ENCODE measurements at regions not wholly inside any gene's neighbourhood (a gene's known extent, or its start where the extent isn't known, plus 50 kb on each side); places are given as distances from the start of the nearest gene placed in this dataset.
"Not testable (repeated sequence)": the region's sequence is repeated elsewhere in the genome, so short reads cannot be mapped to it uniquely, and the experiment has no call there.

DNA sequence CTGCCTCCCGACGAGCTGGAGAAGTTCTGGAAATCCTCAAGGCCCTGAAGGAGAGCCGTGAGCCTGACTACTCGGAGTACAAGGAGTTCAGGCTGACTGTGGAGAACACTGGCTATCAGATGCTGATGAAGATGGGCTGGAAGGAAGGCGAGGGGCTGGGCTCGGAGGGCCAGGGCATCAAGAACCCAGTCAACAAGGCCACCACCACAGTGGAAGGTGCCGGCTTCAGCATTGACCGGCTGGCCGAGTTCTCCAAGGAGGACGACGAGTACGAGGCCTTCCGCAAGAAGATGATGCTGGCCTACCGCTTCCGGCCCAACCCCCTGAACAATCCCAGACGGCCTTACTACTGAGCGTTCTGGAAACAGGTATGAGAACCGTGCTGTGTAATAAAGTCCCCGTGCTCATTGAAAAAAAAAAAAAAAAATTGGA lies 366.1 kb upstream of the ATXN7L3B start:
- no peak overlapping the region for H3K4me3 ChIP-seq (ENCODE audit: low read depth, low read length)
- no peak for DNase-seq (ENCODE audit: low read depth)
- TF ChIP-seq, protein P1, sequence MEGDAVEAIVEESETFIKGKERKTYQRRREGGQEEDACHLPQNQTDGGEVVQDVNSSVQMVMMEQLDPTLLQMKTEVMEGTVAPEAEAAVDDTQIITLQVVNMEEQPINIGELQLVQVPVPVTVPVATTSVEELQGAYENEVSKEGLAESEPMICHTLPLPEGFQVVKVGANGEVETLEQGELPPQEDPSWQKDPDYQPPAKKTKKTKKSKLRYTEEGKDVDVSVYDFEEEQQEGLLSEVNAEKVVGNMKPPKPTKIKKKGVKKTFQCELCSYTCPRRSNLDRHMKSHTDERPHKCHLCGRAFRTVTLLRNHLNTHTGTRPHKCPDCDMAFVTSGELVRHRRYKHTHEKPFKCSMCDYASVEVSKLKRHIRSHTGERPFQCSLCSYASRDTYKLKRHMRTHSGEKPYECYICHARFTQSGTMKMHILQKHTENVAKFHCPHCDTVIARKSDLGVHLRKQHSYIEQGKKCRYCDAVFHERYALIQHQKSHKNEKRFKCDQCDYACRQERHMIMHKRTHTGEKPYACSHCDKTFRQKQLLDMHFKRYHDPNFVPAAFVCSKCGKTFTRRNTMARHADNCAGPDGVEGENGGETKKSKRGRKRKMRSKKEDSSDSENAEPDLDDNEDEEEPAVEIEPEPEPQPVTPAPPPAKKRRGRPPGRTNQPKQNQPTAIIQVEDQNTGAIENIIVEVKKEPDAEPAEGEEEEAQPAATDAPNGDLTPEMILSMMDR (IDR thresholded peaks at IDR 0.05; ENCODE audit: low read depth, low read length): no peak
- TF ChIP-seq, protein P2, sequence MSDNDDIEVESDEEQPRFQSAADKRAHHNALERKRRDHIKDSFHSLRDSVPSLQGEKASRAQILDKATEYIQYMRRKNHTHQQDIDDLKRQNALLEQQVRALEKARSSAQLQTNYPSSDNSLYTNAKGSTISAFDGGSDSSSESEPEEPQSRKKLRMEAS (IDR thresholded peaks at IDR 0.05; ENCODE audit: low read depth, low read length): no peak
- TF ChIP-seq MYC (IDR thresholded peaks at IDR 0.05; ENCODE audit: low read depth, low read length) (no peak), POLR2A (IDR thresholded peaks at IDR 0.05; ENCODE audit: extremely low read depth, insufficient read length) (no peak)

DNA sequence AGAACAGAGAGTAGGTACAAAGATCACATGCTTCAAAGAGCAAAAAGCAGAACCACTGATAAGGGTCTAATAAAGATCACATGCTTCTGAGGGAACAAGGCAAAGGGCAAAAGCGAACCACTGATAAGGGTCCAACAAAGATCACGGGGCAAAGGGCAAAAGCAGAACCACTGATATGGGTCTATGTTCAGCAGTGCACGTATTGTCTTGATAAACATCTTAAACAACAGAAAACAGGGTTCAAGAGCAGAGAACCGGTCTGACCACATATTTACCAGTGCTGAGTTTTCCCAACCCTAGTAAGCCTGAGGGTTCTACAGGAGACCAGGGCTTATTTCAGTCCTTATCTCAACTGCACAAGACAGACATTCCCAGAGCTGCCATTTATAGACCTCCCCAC lies 362.7 kb upstream of the ATXN7L3B start:
- H3K4me3 ChIP-seq (ENCODE audit: low read depth, low read length); DNase-seq (ENCODE audit: low read depth): not testable (repeated sequence)

DNA sequence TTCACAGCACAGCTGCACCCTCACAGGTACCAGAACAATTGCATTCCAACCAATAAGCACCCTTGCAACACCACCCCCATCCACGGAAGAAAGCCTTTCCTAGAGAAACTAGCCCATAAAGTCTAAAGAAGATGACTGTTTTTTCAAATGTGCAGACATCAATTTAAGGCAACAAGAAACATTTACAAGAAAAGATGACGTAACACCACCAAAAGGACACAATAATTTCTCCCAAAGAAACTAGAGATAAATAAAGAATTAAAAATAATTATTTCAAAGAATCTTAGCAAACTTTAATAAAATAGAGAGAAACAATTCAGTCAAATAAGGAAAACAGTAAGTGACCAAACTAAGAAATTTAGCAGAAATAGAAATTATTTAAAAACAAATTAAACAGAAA lies 352.3 kb upstream of the ATXN7L3B start:
- H3K4me3 ChIP-seq (ENCODE audit: low read depth, low read length): no peak overlapping the region
- DNase-seq (ENCODE audit: low read depth): no peak
- TF ChIP-seq MYC (IDR thresholded peaks at IDR 0.05; ENCODE audit: low read depth, low read length) (no peak), POLR2A (IDR thresholded peaks at IDR 0.05; ENCODE audit: extremely low read depth, insufficient read length) (no peak)
- TF ChIP-seq, protein P2 (IDR thresholded peaks at IDR 0.05; ENCODE audit: low read depth, low read length): no peak
- TF ChIP-seq, protein P1 (IDR thresholded peaks at IDR 0.05; ENCODE audit: low read depth, low read length): no peak

DNA sequence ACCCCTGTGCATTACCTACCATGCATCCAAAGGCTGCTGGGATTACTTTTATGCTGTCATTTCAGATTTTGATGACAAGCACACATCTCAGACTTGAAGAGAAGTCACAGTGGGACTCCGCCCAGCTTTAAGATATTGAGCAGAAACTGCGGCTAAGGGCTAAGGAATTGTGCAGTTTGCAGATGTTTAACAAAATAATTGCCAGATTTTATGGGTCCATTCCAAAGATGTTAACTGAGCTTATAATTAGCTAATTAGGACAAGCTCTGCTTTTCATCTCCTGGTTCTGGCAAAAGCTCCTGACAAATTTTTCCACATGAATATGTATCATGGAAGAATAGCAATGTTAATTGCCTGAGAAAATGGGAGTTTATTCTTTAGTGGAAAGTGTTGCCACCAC lies 344.4 kb upstream of the ATXN7L3B start:
- no peak overlapping the region for H3K4me3 ChIP-seq (ENCODE audit: low read depth, low read length)
- no peak for TF ChIP-seq MYC (IDR thresholded peaks at IDR 0.05; ENCODE audit: low read depth, low read length)
- TF ChIP-seq, protein P1 (IDR thresholded peaks at IDR 0.05; ENCODE audit: low read depth, low read length): no peak
- no peak for TF ChIP-seq POLR2A (IDR thresholded peaks at IDR 0.05; ENCODE audit: extremely low read depth, insufficient read length)
- TF ChIP-seq, protein P2 (IDR thresholded peaks at IDR 0.05; ENCODE audit: low read depth, low read length): no peak
- no peak for DNase-seq (ENCODE audit: low read depth)

DNA sequence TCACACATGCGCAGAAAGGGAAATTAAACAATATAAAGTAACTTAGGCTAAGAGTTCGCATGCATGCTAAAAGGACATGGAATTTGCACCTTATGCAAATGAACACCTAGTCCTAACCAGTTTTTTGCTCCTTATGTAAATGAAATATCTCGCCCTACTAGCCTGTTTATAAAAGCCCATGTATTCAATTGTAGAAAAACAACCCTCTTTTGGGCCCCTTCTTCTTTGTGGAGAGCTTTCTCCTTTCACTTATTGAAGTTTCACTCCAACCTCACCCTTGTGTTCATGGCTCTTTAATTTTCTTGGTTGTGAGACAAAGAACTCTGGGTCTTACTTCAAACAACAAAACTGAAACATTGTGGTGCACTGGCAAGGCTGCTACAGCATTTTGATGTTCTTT lies 333.4 kb upstream of the ATXN7L3B start:
- no peak for TF ChIP-seq MYC (IDR thresholded peaks at IDR 0.05; ENCODE audit: low read depth, low read length)
- TF ChIP-seq POLR2A (IDR thresholded peaks at IDR 0.05; ENCODE audit: extremely low read depth, insufficient read length): no peak
- no peak overlapping the region for H3K4me3 ChIP-seq (ENCODE audit: low read depth, low read length)
- DNase-seq (ENCODE audit: low read depth): no peak

DNA sequence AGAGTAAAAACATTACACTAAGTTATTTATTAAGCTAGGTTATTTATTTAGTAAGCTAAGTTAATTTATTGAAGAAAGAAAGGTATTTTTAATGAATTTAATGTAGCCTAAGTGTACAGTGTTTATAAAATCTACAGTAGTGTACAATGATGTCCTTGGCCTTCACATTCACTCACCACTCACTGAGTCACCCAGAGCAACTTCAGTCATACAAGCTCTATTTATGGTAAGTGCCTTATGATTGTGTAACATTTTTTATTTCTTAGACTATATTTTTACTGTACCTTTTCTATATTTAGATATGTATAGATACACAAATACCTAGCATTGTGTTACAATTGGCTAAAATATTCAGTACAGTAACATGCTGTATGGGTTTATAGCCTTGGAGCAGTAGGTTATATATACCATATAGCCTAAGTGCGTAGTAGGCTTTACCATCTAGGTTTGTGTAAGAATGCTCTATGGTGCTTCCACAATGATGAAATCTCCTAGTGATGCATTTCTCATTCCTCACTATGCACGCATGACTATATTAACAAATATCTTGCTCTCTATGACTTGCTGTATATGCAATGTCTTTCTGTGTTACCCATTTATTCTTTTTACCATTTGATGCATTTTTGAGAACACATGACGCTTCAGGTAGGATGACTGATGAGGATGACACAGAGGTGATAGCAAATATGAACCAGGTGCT lies 309.6 kb upstream of the ATXN7L3B start:
- DNase-seq (ENCODE audit: low read depth): no peak
- no peak overlapping the region for H3K4me3 ChIP-seq (ENCODE audit: low read depth, low read length)
- TF ChIP-seq POLR2A (IDR thresholded peaks at IDR 0.05; ENCODE audit: extremely low read depth, insufficient read length) (no peak), MYC (IDR thresholded peaks at IDR 0.05; ENCODE audit: low read depth, low read length) (no peak)
- TF ChIP-seq, protein P1 (IDR thresholded peaks at IDR 0.05; ENCODE audit: low read depth, low read length): no peak
- TF ChIP-seq, protein P2 (IDR thresholded peaks at IDR 0.05; ENCODE audit: low read depth, low read length): no peak

DNA sequence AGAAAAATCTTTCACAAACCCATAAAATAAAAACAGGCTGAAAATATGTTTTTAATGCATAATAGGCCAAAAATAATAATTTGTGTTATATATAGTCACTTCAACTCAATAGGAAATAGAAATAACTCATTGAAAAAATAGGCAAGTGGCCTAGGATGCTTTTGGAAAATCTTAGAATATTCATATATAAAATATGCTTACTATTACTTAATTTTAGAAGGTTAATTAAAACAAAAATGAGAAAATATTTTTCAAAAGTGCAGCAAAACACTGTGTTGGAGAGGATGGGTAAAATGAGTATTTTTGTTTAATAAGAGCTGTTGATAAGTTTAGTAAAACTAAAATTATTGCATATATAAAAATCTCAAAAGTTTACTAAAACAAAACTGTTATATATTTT lies 308.0 kb upstream of the ATXN7L3B start:
- DNase-seq (ENCODE audit: low read depth): no peak
- TF ChIP-seq MYC (IDR thresholded peaks at IDR 0.05; ENCODE audit: low read depth, low read length): no peak
- TF ChIP-seq, protein P1 (IDR thresholded peaks at IDR 0.05; ENCODE audit: low read depth, low read length): no peak
- TF ChIP-seq POLR2A (IDR thresholded peaks at IDR 0.05; ENCODE audit: extremely low read depth, insufficient read length): no peak
- TF ChIP-seq, protein P2 (IDR thresholded peaks at IDR 0.05; ENCODE audit: low read depth, low read length): no peak
- H3K4me3 ChIP-seq (ENCODE audit: low read depth, low read length): no peak overlapping the region
